SH-SY5Y (cell line): ENCODE measurements at regions not wholly inside any gene's neighbourhood (a gene's known extent, or its start where the extent isn't known, plus 50 kb on each side); places are given as distances from the start of the nearest gene placed in this dataset.

ENCODE experiments used
- GATA2 ChIP-seq: IDR thresholded peaks from 2 replicates; pipeline ENCODE4 v1.6.1; 2011; ENCODE audit warnings: mild to moderate bottlenecking, low read depth, low read length
- GATA3 ChIP-seq: IDR thresholded peaks from 2 replicates; pipeline ENCODE4 v1.6.1; 2011; ENCODE audit warnings: low read depth, mild to moderate bottlenecking, low read length, moderate library complexity

- no peak for TF ChIP-seq GATA2
- no peak for TF ChIP-seq GATA3
Observed at GRCh38 chr2:15828576-15828975, 111.8 kb upstream of the MYCN start.
